PC-9 (cell line): ENCODE measurements at regions not wholly inside any gene's neighbourhood (a gene's known extent, or its start where the extent isn't known, plus 50 kb on each side); places are given as distances from the start of the nearest gene placed in this dataset.

Experiments used
- BruUV-seq: library from RNA; stranded (reverse); fragments of 400-500 nt; replicated peaks from 2 replicates; lab custom pipeline; 2021; lab: Mats Ljungman, UMichigan
- CTCF ChIA-PET: fragments of 300-600 bp; sonication (Branson Sonifier 250); formaldehyde crosslinking; loops from one replicate; lab custom pipeline; 2022; ENCODE audit warnings: antibody characterized with exemption; lab: Charles Lee
- POLR2A ChIA-PET: fragments of 300-600 bp; sonication (Branson Sonifier 250); formaldehyde crosslinking; loops from one replicate; lab custom pipeline; 2022; ENCODE audit warnings: antibody characterized with exemption; ENCODE audit not compliant: unreplicated experiment; lab: Charles Lee
- DNase-seq, 2 experiments: peaks; one replicate each; pipeline versions ENCODE4 v3.0.0 to v3.0.0-alpha.2; 2015 to 2022; ENCODE audit warnings: mixed read lengths in 1 of 2
- H2AFZ ChIP-seq: fragments of 200-600 bp; sonication (generic); 2 replicates; pipeline ENCODE4 v1.8.1; 2017; ENCODE audit warnings: antibody characterized with exemption
- H3F3A ChIP-seq: fragments of 200-600 bp; sonication (generic); 2 replicates; pipeline ENCODE4 v1.8.1; 2017; ENCODE audit warnings: antibody characterized with exemption, mild to moderate bottlenecking, low read depth; ENCODE audit not compliant: insufficient read depth
- H3K27ac ChIP-seq: fragments of 200-600 bp; sonication (generic); 2 replicates; pipeline ENCODE4 v1.6.1; 2016; ENCODE audit warnings: mixed run types
- H3K27me3 ChIP-seq: fragments of 200-600 bp; sonication (generic); 2 replicates; pipeline ENCODE4 v1.6.1; 2016; ENCODE audit warnings: low read depth, mixed run types; ENCODE audit not compliant: insufficient read depth
- H3K36me3 ChIP-seq: fragments of 200-600 bp; sonication (generic); 2 replicates; pipeline ENCODE4 v1.6.1; 2016; ENCODE audit warnings: low read depth, mixed run types
- H3K4me1 ChIP-seq: fragments of 200-600 bp; sonication (generic); replicated peaks from 2 replicates; pipeline ENCODE4 v1.6.1; 2016; ENCODE audit warnings: mixed run types; ENCODE audit not compliant: insufficient read depth
- H3K4me2 ChIP-seq: fragments of 200-600 bp; sonication (generic); 2 replicates; pipeline ENCODE4 v1.6.1; 2017; ENCODE audit warnings: mixed run types
- H3K4me3 ChIP-seq: fragments of 200-600 bp; sonication (generic); 2 replicates; pipeline ENCODE4 v1.6.1; 2016; ENCODE audit warnings: mixed run types
- H3K79me2 ChIP-seq: fragments of 200-600 bp; sonication (generic); 2 replicates; pipeline ENCODE4 v1.6.1; 2017; ENCODE audit warnings: low read depth, mixed run types
- H3K9me2 ChIP-seq: fragments of 200-600 bp; sonication (generic); 2 replicates; pipeline ENCODE4 v1.8.1; 2017; ENCODE audit warnings: mild to moderate bottlenecking; ENCODE audit not compliant: insufficient read depth
- H3K9me3 ChIP-seq: fragments of 200-600 bp; sonication (generic); 2 replicates; pipeline ENCODE4 v1.8.1; 2016; ENCODE audit warnings: low read depth; ENCODE audit not compliant: insufficient read depth
- H4K20me1 ChIP-seq: fragments of 200-600 bp; sonication (generic); 2 replicates; pipeline ENCODE4 v1.8.1; 2017; ENCODE audit not compliant: insufficient read depth
- CTCF ChIP-seq: fragments of 200-600 bp; sonication (generic); conservative IDR thresholded peaks from 2 replicates; pipeline ENCODE4 v1.6.1; 2017; ENCODE audit warnings: mixed run types, antibody characterized with exemption, mild to moderate bottlenecking, moderate library complexity
- EZH2 ChIP-seq: fragments of 200-600 bp; sonication (generic); IDR thresholded peaks from 2 replicates; pipeline ENCODE4 v1.8.0; 2017; ENCODE audit warnings: antibody characterized with exemption, low read depth
- intact Hi-C: fragments of 100-400 bp; cut with micrococcal nuclease; formaldehyde crosslinking; loops from one replicate; pipeline ENCODE4 v1.10.0; 2022; ENCODE audit not compliant: unreplicated experiment

- intact Hi-C loops, result no loop called here
- POLR2A ChIA-PET, result no interaction called here
Observed at GRCh38 chr10:31702005-31702404, 226.6 kb downstream of the ARHGAP12 start.

GRCh38 chr10:31701546-31701945, 227.1 kb downstream of the ARHGAP12 start:
- no peak for DNase-seq
- H3K27ac ChIP-seq, result no peak overlapping the region
- no peaks in the 10 kb centered on the region for H4K20me1 ChIP-seq
- H3K4me2 ChIP-seq, result no peak overlapping the region
- POLR2A ChIA-PET, result no interaction called here
- H3F3A ChIP-seq, result no peaks in the 10 kb centered on the region
- no peaks in the 10 kb centered on the region for H3K4me1 ChIP-seq
- intact Hi-C loops, result no loop called here
- no peak overlapping the region for H3K4me3 ChIP-seq
- no peaks in the 10 kb centered on the region for H3K9me3 ChIP-seq
- H3K36me3 ChIP-seq, result no peaks in the 10 kb centered on the region
- no peaks in the 10 kb centered on the region for H3K79me2 ChIP-seq
- CTCF ChIA-PET, result no interaction called here
- TF ChIP-seq CTCF, result no peak
- no peak for TF ChIP-seq EZH2
- H3K27me3 ChIP-seq, result no peaks in the 10 kb centered on the region
- H2AFZ ChIP-seq, result no peak overlapping the region
- BruUV-seq, result no TSS peak
- no peaks in the 10 kb centered on the region for H3K9me2 ChIP-seq

More at GRCh38 chr10:31702005-31702404, 226.6 kb downstream of the ARHGAP12 start:
- no peak overlapping the region for H3K4me3 ChIP-seq
- H2AFZ ChIP-seq, result no peak overlapping the region
- no peaks in the 10 kb centered on the region for H3K79me2 ChIP-seq
- no peaks in the 10 kb centered on the region for H3F3A ChIP-seq
- CTCF ChIA-PET, result no interaction called here
- no peaks in the 10 kb centered on the region for H3K9me2 ChIP-seq
- no peak overlapping the region for H3K4me2 ChIP-seq
- H4K20me1 ChIP-seq, result no peaks in the 10 kb centered on the region
- no peaks in the 10 kb centered on the region for H3K36me3 ChIP-seq
- H3K9me3 ChIP-seq, result no peaks in the 10 kb centered on the region
- TF ChIP-seq EZH2 (no peak), CTCF (no peak)
- no peak for DNase-seq
- no peak overlapping the region for H3K27ac ChIP-seq
- no peaks in the 10 kb centered on the region for H3K27me3 ChIP-seq
- H3K4me1 ChIP-seq, result no peaks in the 10 kb centered on the region
- no TSS peak for BruUV-seq

- no peak overlapping the region for H3K4me2 ChIP-seq
- TF ChIP-seq EZH2, result no peak
- no peak for TF ChIP-seq CTCF
- H3K4me1 ChIP-seq, result no peaks in the 10 kb centered on the region
- POLR2A ChIA-PET, result no interaction called here
- no peaks in the 10 kb centered on the region for H4K20me1 ChIP-seq
- no peaks in the 10 kb centered on the region for H3K9me2 ChIP-seq
- H3K27ac ChIP-seq, result no peak overlapping the region
- no peaks in the 10 kb centered on the region for H3K79me2 ChIP-seq
- BruUV-seq, result no TSS peak
- H2AFZ ChIP-seq, result no peak overlapping the region
- DNase-seq, result no peak
- CTCF ChIA-PET, result no interaction called here
- H3K9me3 ChIP-seq, result no peaks in the 10 kb centered on the region
- no peaks in the 10 kb centered on the region for H3K27me3 ChIP-seq
- no peaks in the 10 kb centered on the region for H3K36me3 ChIP-seq
- no peaks in the 10 kb centered on the region for H3F3A ChIP-seq
- intact Hi-C loops, result no loop called here
- no peak overlapping the region for H3K4me3 ChIP-seq
Observed at GRCh38 chr10:31700181-31700611, 228.4 kb downstream of the ARHGAP12 start.
